BLaER1 (cell line): ENCODE measurements at regions not wholly inside any gene's neighbourhood (a gene's known extent, or its start where the extent isn't known, plus 50 kb on each side); places are given as distances from the start of the nearest gene placed in this dataset.

Experiments
- H3K27ac ChIP-seq: shearing (Covaris generic); formaldehyde crosslinking; 2 replicates; pipeline ENCODE4 v1.8.1; 2022
- H3K27me3 ChIP-seq: shearing (Covaris generic); formaldehyde crosslinking; 2 replicates; pipeline ENCODE4 v1.8.1; 2022
- H3K36me3 ChIP-seq: shearing (Covaris generic); formaldehyde crosslinking; 2 replicates; pipeline ENCODE4 v1.8.1; 2022
- H3K4me1 ChIP-seq: shearing (Covaris generic); formaldehyde crosslinking; 2 replicates; pipeline ENCODE4 v1.8.1; 2022
- H3K4me2 ChIP-seq: shearing (Covaris generic); formaldehyde crosslinking; 2 replicates; pipeline ENCODE4 v1.8.1; 2022
- H3K4me3 ChIP-seq: shearing (Covaris generic); formaldehyde crosslinking; 2 replicates; pipeline ENCODE4 v1.8.1; 2022
- H3K9ac ChIP-seq: shearing (Covaris generic); formaldehyde crosslinking; 2 replicates; pipeline ENCODE4 v1.8.1; 2022
- H3K9me3 ChIP-seq: shearing (Covaris generic); formaldehyde crosslinking; 2 replicates; pipeline ENCODE4 v1.8.1; 2022
- H4K20me1 ChIP-seq: shearing (Covaris generic); formaldehyde crosslinking; 2 replicates; pipeline ENCODE4 v1.8.1; 2022
- Cebpa-rat ChIP-seq: shearing (Covaris generic); IDR thresholded peaks from 2 replicates; pipeline ENCODE4 v1.8.1; 2022

GRCh38 chr7:25832929-25833328, 319.1 kb upstream of the NFE2L3 start:
- Histone ChIP-seq H3K27ac (no peak overlapping the region), H3K9me3 (no peaks in the 10 kb centered on the region), H3K36me3 (no peaks in the 10 kb centered on the region), H4K20me1 (no peaks in the 10 kb centered on the region), H3K9ac (no peak overlapping the region), H3K4me1 (no peaks in the 10 kb centered on the region), H3K4me2 (no peak overlapping the region), H3K27me3 (no peaks in the 10 kb centered on the region), H3K4me3 (no peak overlapping the region)
- TF ChIP-seq Cebpa-rat = no peak

GRCh38 chr7:25834050-25834449, 317.9 kb upstream of the NFE2L3 start:
- no peaks in the 10 kb centered on the region for H3K4me1 ChIP-seq
- no peaks in the 10 kb centered on the region for H3K9me3 ChIP-seq
- H3K4me2 ChIP-seq = no peak overlapping the region
- TF ChIP-seq Cebpa-rat = no peak
- no peak overlapping the region for H3K27ac ChIP-seq
- no peaks in the 10 kb centered on the region for H4K20me1 ChIP-seq
- H3K4me3 ChIP-seq = no peak overlapping the region
- H3K9ac ChIP-seq = no peak overlapping the region
- no peaks in the 10 kb centered on the region for H3K27me3 ChIP-seq
- no peaks in the 10 kb centered on the region for H3K36me3 ChIP-seq

- Histone ChIP-seq H3K9me3 (no peaks in the 10 kb centered on the region), H3K27me3 (no peaks in the 10 kb centered on the region), H4K20me1 (no peaks in the 10 kb centered on the region), H3K4me2 (no peak overlapping the region), H3K4me1 (no peaks in the 10 kb centered on the region), H3K4me3 (no peak overlapping the region), H3K36me3 (no peaks in the 10 kb centered on the region), H3K27ac (no peak overlapping the region), H3K9ac (no peak overlapping the region)
- TF ChIP-seq Cebpa-rat = no peak
Observed at GRCh38 chr7:25835197-25835596, 316.8 kb upstream of the NFE2L3 start.

GRCh38 chr7:25839084-25839769, 312.8 kb upstream of the NFE2L3 start:
- no peaks in the 10 kb centered on the region for H3K36me3 ChIP-seq
- H3K9me3 ChIP-seq = no peaks in the 10 kb centered on the region
- H3K27me3 ChIP-seq = no peaks in the 10 kb centered on the region
- H3K4me1 ChIP-seq = peaks cover 8% of the 10 kb centered on the region; the same call in 1 of the 2 replicates
- no peak for TF ChIP-seq Cebpa-rat
- H4K20me1 ChIP-seq = no peaks in the 10 kb centered on the region
- no peak overlapping the region for H3K4me3 ChIP-seq
- H3K27ac ChIP-seq = no peak overlapping the region
- no peak overlapping the region for H3K9ac ChIP-seq
- H3K4me2 ChIP-seq = no peak overlapping the region

- Histone ChIP-seq H3K27ac (no peak overlapping the region), H3K4me2 (0 out of 2 replicates have a peak overlapping the region, but pooled peaks have one; percentile 4), H3K27me3 (no peaks in the 10 kb centered on the region), H3K9me3 (no peaks in the 10 kb centered on the region), H3K4me1 (peaks cover 9% of the 10 kb centered on the region; the same call in 1 of the 2 replicates), H3K9ac (no peak overlapping the region), H3K36me3 (no peaks in the 10 kb centered on the region), H4K20me1 (no peaks in the 10 kb centered on the region), H3K4me3 (no peak overlapping the region)
- TF ChIP-seq Cebpa-rat = no peak
Observed at GRCh38 chr7:25840209-25840792, 311.7 kb upstream of the NFE2L3 start.

GRCh38 chr7:25841575-25841974, 310.4 kb upstream of the NFE2L3 start:
- H3K9me3 ChIP-seq = no peaks in the 10 kb centered on the region
- no peaks in the 10 kb centered on the region for H3K36me3 ChIP-seq
- no peak overlapping the region for H3K27ac ChIP-seq
- H3K4me2 ChIP-seq = no peak overlapping the region
- no peak overlapping the region for H3K4me3 ChIP-seq
- TF ChIP-seq Cebpa-rat = no peak
- no peaks in the 10 kb centered on the region for H4K20me1 ChIP-seq
- H3K4me1 ChIP-seq = peaks cover 9% of the 10 kb centered on the region; the same call in 1 of the 2 replicates
- no peaks in the 10 kb centered on the region; the same call in 1 of the 2 replicates for H3K27me3 ChIP-seq
- H3K9ac ChIP-seq = no peak overlapping the region

- H3K4me3 ChIP-seq = no peak overlapping the region
- H3K27ac ChIP-seq = no peak overlapping the region
- H3K27me3 ChIP-seq = no peaks in the 10 kb centered on the region; the same call in 1 of the 2 replicates
- no peak for TF ChIP-seq Cebpa-rat
- peaks cover 9% of the 10 kb centered on the region; the same call in 1 of the 2 replicates for H3K4me1 ChIP-seq
- no peaks in the 10 kb centered on the region for H3K36me3 ChIP-seq
- no peak overlapping the region for H3K9ac ChIP-seq
- no peaks in the 10 kb centered on the region for H3K9me3 ChIP-seq
- no peak overlapping the region for H3K4me2 ChIP-seq
- H4K20me1 ChIP-seq = no peaks in the 10 kb centered on the region
Observed at GRCh38 chr7:25842201-25842733, 309.7 kb upstream of the NFE2L3 start.

- H3K9ac ChIP-seq = no peak overlapping the region
Observed at GRCh38 chr7:25843467-25843866, 308.5 kb upstream of the NFE2L3 start.

GRCh38 chr7:25844102-25844870, 307.7 kb upstream of the NFE2L3 start:
- TF ChIP-seq Cebpa-rat = no peak
- Histone ChIP-seq H3K9me3 (no peaks in the 10 kb centered on the region), H3K4me2 (peak overlapping the region; percentile 25), H3K27me3 (peaks cover under 1% of the 10 kb centered on the region; the same call in 1 of the 2 replicates), H3K9ac (no peak overlapping the region), H3K36me3 (no peaks in the 10 kb centered on the region), H3K4me3 (no peak overlapping the region), H4K20me1 (no peaks in the 10 kb centered on the region), H3K27ac (no peak overlapping the region), H3K4me1 (peaks cover 9% of the 10 kb centered on the region; the same call in 1 of the 2 replicates)

More at GRCh38 chr7:25843467-25843866, 308.5 kb upstream of the NFE2L3 start:
- no peak overlapping the region for H3K4me3 ChIP-seq
- H3K27ac ChIP-seq = no peak overlapping the region
- no peaks in the 10 kb centered on the region for H4K20me1 ChIP-seq
- H3K9me3 ChIP-seq = no peaks in the 10 kb centered on the region
- H3K4me2 ChIP-seq = peak overlapping the region; percentile 25; the same call in 1 of the 2 replicates
- no peaks in the 10 kb centered on the region for H3K36me3 ChIP-seq
- peaks cover 9% of the 10 kb centered on the region; the same call in 1 of the 2 replicates for H3K4me1 ChIP-seq
- no peak for TF ChIP-seq Cebpa-rat
- H3K27me3 ChIP-seq = no peaks in the 10 kb centered on the region; the same call in 1 of the 2 replicates
